ENCODE measurements at regions not wholly inside any gene's neighbourhood (a gene's known extent, or its start where the extent isn't known, plus 50 kb on each side); places are given as distances from the start of the nearest gene placed in this dataset.

DNA sequence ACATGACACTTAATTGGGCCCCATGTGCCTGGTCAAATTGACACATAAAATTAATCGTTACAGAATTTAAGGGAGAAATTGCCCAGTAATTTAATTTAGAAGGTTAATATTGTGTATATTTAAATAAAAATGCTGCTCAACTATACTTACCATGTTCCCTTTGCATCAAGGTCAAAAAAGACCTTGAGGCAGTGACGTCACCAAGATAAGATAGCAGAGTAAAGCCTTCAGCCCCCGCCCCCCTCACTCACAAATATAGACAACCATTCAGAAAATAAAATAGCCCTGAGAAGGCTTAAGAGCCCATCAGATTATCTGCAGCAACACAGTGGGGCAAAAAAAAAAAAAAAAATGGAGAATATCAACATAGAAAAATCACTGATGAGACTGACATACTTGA is 785.7 kb downstream of the CCDC85A start:
- TF ChIP-seq, protein P1, sequence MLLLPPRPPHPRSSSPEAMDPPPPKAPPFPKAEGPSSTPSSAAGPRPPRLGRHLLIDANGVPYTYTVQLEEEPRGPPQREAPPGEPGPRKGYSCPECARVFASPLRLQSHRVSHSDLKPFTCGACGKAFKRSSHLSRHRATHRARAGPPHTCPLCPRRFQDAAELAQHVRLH (CRISPR knock-in tag; IDR thresholded peaks at IDR 0.05; ENCODE audit: borderline replicate concordance, low read depth), result no peak
- TF ChIP-seq, protein P2, sequence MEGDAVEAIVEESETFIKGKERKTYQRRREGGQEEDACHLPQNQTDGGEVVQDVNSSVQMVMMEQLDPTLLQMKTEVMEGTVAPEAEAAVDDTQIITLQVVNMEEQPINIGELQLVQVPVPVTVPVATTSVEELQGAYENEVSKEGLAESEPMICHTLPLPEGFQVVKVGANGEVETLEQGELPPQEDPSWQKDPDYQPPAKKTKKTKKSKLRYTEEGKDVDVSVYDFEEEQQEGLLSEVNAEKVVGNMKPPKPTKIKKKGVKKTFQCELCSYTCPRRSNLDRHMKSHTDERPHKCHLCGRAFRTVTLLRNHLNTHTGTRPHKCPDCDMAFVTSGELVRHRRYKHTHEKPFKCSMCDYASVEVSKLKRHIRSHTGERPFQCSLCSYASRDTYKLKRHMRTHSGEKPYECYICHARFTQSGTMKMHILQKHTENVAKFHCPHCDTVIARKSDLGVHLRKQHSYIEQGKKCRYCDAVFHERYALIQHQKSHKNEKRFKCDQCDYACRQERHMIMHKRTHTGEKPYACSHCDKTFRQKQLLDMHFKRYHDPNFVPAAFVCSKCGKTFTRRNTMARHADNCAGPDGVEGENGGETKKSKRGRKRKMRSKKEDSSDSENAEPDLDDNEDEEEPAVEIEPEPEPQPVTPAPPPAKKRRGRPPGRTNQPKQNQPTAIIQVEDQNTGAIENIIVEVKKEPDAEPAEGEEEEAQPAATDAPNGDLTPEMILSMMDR (CRISPR knock-in tag; IDR thresholded peaks at IDR 0.05), result no peak
